HG03097 (cell line): ENCODE measurements at regions not wholly inside any gene's neighbourhood (a gene's known extent, or its start where the extent isn't known, plus 50 kb on each side); places are given as distances from the start of the nearest gene placed in this dataset.

Experiments used
- ATAC-seq: cut with Tn5 transposase; IDR thresholded peaks from one replicate; pipeline ENCODE4 v1.9.1; 2021; ENCODE audit not compliant: unreplicated experiment, low FRiP score

- ATAC-seq = no peak
Measured at GRCh38 chr7:86975914-86976313, 83.5 kb downstream of the ELAPOR2 start.

- no peak for ATAC-seq
Measured at GRCh38 chr7:86975449-86975848, 84.0 kb downstream of the ELAPOR2 start.

GRCh38 chr7:86972072-86972471 lies 87.4 kb downstream of the ELAPOR2 start:
- ATAC-seq = no peak

- ATAC-seq = no peak
Measured at GRCh38 chr7:86970986-86971385, 88.5 kb downstream of the ELAPOR2 start.

GRCh38 chr7:86970547-86970946 lies 88.9 kb downstream of the ELAPOR2 start:
- ATAC-seq = no peak

GRCh38 chr7:86969865-86970264 lies 89.6 kb downstream of the ELAPOR2 start:
- ATAC-seq = no peak

- ATAC-seq = no peak
Measured at GRCh38 chr7:86968618-86969017, 90.8 kb downstream of the ELAPOR2 start.

GRCh38 chr7:86966916-86967315 lies 92.5 kb downstream of the ELAPOR2 start:
- no peak for ATAC-seq

- ATAC-seq = no peak
Measured at GRCh38 chr7:86965727-86966120, 93.7 kb downstream of the ELAPOR2 start.

GRCh38 chr7:86964973-86965726 lies 94.3 kb downstream of the ELAPOR2 start:
- ATAC-seq = no peak

GRCh38 chr7:86963599-86964230 lies 95.7 kb downstream of the ELAPOR2 start:
- no peak for ATAC-seq

GRCh38 chr7:86962623-86963022 lies 96.8 kb downstream of the ELAPOR2 start:
- no peak for ATAC-seq

GRCh38 chr7:86961686-86962085 lies 97.8 kb downstream of the ELAPOR2 start:
- no peak for ATAC-seq

GRCh38 chr7:86958380-86958779 lies 101.1 kb downstream of the ELAPOR2 start:
- no peak for ATAC-seq

- ATAC-seq = no peak
Measured at GRCh38 chr7:86956567-86956966, 102.9 kb downstream of the ELAPOR2 start.

GRCh38 chr7:86955895-86956503 lies 103.5 kb downstream of the ELAPOR2 start:
- ATAC-seq = no peak

GRCh38 chr7:86954971-86955370 lies 104.5 kb downstream of the ELAPOR2 start:
- no peak for ATAC-seq

- ATAC-seq = no peak
Measured at GRCh38 chr7:86953653-86954336, 105.7 kb downstream of the ELAPOR2 start.

GRCh38 chr7:86953219-86953618 lies 106.2 kb downstream of the ELAPOR2 start:
- ATAC-seq = no peak

- ATAC-seq = no peak
Measured at GRCh38 chr7:86951895-86952294, 107.6 kb downstream of the ELAPOR2 start.

GRCh38 chr7:86950944-86951343 lies 108.5 kb downstream of the ELAPOR2 start:
- ATAC-seq = no peak
